Thymus (tissue), 11 donors: ENCODE measurements at regions not wholly inside any gene's neighbourhood (a gene's known extent, or its start where the extent isn't known, plus 50 kb on each side); places are given as distances from the start of the nearest gene placed in this dataset.
"Not testable (repeated sequence)": the region's sequence is repeated elsewhere in the genome, so short reads cannot be mapped to it uniquely, and the experiment has no call there.

Experiments
- DNase-seq, 9 donors: peaks; one replicate each; pipeline ENCODE4 v3.0.0-alpha.2; 2013; ENCODE audit warnings: low spot score in 9 of 9, low read depth in 6 of 9, missing footprints in 1 of 9
- H3K27ac ChIP-seq, 2 donors: one replicate each; pipeline ENCODE4 v1.5.1; 2013; ENCODE audit warnings: control low read depth in 1 of 2, low read depth in 1 of 2, low read length in 1 of 2, mild to moderate bottlenecking in 1 of 2, moderate library complexity in 1 of 2
- H3K27me3 ChIP-seq, 2 donors: one replicate each; pipeline ENCODE4 v1.5.1; 2013; ENCODE audit warnings: low read length in 1 of 2; ENCODE audit not compliant: control insufficient read depth in 2 of 2, insufficient read depth in 1 of 2
- H3K36me3 ChIP-seq, 2 donors: one replicate each; pipeline ENCODE4 v1.5.1; 2013; ENCODE audit warnings: low read length in 1 of 2, mild to moderate bottlenecking in 1 of 2, moderate library complexity in 1 of 2; ENCODE audit not compliant: control insufficient read depth in 2 of 2, insufficient read depth in 2 of 2
- H3K4me1 ChIP-seq, 2 donors: one replicate each; pipeline ENCODE4 v1.5.1; 2013; ENCODE audit warnings: low read length in 2 of 2; ENCODE audit not compliant: control insufficient read depth in 2 of 2, insufficient read depth in 2 of 2
- H3K4me3 ChIP-seq, 2 donors: one replicate each; pipeline ENCODE4 v1.5.1; 2013; ENCODE audit warnings: low read length in 2 of 2, control low read depth in 1 of 2, mild to moderate bottlenecking in 1 of 2
- H3K9me3 ChIP-seq, 2 donors: one replicate each; pipeline ENCODE4 v1.5.1; 2013; ENCODE audit warnings: low read length in 1 of 2, mild to moderate bottlenecking in 1 of 2; ENCODE audit not compliant: control insufficient read depth in 2 of 2, insufficient read depth in 1 of 2
- WGBS: extraction: QIAGEN DNeasy Blood & Tissue Kit; methylation state at CpG from one replicate; pipeline ENCODE4 v1.1.7; 2013; 5-methylcytosine and 5-hydroxymethylcytosine counted together
- donor health status: healthy.

DNA sequence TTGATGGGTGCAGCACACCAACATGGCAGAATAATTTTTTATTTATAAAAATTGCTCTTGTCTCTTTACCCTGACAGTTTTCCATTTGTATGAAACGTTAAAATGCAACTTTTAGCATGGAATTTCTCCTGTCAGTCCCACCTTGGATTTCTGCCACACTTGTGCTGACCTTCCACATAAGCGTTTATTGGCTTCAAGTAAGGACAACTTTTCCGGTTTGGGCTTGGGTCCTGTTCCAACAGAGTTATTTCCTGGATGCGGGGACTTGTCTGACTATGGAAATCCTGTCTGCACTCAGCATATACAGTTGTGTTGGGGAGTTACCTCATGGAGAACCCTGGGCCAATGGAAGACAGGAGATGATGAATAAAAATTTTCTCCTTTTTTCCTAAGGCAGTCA lies 294.7 kb downstream of the NAF1 start:
- Histone ChIP-seq H3K27ac (no peak overlapping the region), H3K4me1 (no peaks in the 10 kb centered on the region), H3K4me3 (no peak overlapping the region), H3K27me3 (no peaks in the 10 kb centered on the region), H3K36me3 (no peaks in the 10 kb centered on the region), H3K9me3 (no peaks in the 10 kb centered on the region)
- DNase-seq: no peak
- 86% methylated on average over 4 of the region's 4 CpGs for WGBS

GRCh38 chr4:162869157-162869556 lies 297.5 kb downstream of the NAF1 start:
- Histone ChIP-seq H3K27me3 (no peaks in the 10 kb centered on the region), H3K36me3 (no peaks in the 10 kb centered on the region), H3K4me1 (no peaks in the 10 kb centered on the region), H3K4me3 (no peak overlapping the region), H3K27ac (no peak overlapping the region), H3K9me3 (no peaks in the 10 kb centered on the region)
- no peak for DNase-seq

- WGBS: 90% methylated on average over 2 of the region's 2 CpGs
- no peaks in the 10 kb centered on the region for H3K36me3 ChIP-seq
- no peaks in the 10 kb centered on the region for H3K27me3 ChIP-seq
- no peaks in the 10 kb centered on the region for H3K9me3 ChIP-seq
- H3K27ac ChIP-seq: no peak overlapping the region
- H3K4me1 ChIP-seq: no peaks in the 10 kb centered on the region
- no peak overlapping the region for H3K4me3 ChIP-seq
- no peak for DNase-seq
These were observed 300.1 kb downstream of the NAF1 start for GRCh38 chr4:162866565-162866964.

- Histone ChIP-seq H3K9me3 (no peaks in the 10 kb centered on the region), H3K4me3 (no peak overlapping the region), H3K27ac (no peak overlapping the region), H3K27me3 (no peaks in the 10 kb centered on the region), H3K4me1 (no peaks in the 10 kb centered on the region), H3K36me3 (no peaks in the 10 kb centered on the region)
- 95% methylated on average over 2 of the region's 2 CpGs for WGBS
- no peak for DNase-seq
These were observed 301.6 kb downstream of the NAF1 start for GRCh38 chr4:162865102-162865501.

- H3K9me3 ChIP-seq: no peaks in the 10 kb centered on the region
- WGBS: 96% methylated on average over 3 of the region's 3 CpGs
- no peaks in the 10 kb centered on the region for H3K36me3 ChIP-seq
- no peaks in the 10 kb centered on the region for H3K27me3 ChIP-seq
- H3K27ac ChIP-seq: no peak overlapping the region
- H3K4me3 ChIP-seq: no peak overlapping the region
- no peak for DNase-seq
- no peaks in the 10 kb centered on the region for H3K4me1 ChIP-seq
These were observed 312.9 kb downstream of the NAF1 start for GRCh38 chr4:162853788-162854187.

GRCh38 chr4:162852642-162853041 lies 314.0 kb downstream of the NAF1 start:
- Histone ChIP-seq H3K4me3 (no peak overlapping the region), H3K36me3 (no peaks in the 10 kb centered on the region), H3K9me3 (no peaks in the 10 kb centered on the region), H3K27me3 (no peaks in the 10 kb centered on the region), H3K4me1 (no peaks in the 10 kb centered on the region), H3K27ac (no peak overlapping the region)
- WGBS: 90% methylated on average over 4 of the region's 4 CpGs
- DNase-seq: no peak

DNA sequence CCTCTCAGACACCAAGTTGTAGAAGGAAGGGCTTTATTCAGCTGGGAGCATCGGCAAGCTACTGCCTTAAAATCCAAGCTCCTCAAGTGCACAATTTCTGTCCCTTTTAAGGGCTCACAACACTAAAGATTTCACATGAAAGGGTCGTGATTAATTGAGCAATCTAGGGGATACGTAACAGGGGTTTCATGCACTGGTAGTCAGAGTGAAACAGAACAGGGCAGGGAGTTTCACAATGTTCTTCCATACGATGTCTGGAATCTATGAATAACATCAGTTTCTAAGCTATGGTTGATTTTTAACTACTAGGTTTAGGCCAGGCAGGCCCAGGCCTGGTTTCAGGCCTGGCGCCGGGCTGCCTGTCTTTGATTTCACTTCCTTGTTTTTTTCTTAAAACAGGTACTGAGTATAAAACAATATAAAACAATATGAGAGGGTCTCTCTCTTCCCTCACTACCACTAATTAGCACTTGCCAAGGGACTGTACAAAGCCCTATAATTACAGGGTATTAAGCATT lies 315.4 kb downstream of the NAF1 start:
- WGBS: 88% methylated on average over 6 of the region's 6 CpGs

DNA sequence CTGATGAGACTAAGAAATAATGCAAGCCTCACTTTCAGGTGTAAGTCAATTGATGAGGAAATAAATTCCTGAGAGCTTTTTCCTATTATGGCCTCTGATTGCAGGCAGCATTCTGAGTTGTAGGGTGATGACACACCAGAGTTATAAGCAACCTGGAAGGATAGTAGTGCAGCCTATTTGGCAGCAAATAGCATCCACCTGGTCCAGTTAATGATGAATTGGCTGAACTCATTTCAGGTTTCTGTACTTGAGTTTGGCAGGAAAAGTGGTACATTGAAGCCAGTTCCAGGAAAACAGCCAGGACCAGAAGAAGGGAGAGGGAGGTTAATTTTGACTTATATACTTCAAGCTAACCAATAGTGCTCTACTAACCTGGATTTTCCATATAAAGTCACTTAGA lies 316.8 kb downstream of the NAF1 start:
- Histone ChIP-seq H3K4me1 (no peaks in the 10 kb centered on the region), H3K4me3 (no peak overlapping the region), H3K27ac (no peak overlapping the region), H3K27me3 (no peaks in the 10 kb centered on the region), H3K36me3 (no peaks in the 10 kb centered on the region), H3K9me3 (no peaks in the 10 kb centered on the region)
- no peak for DNase-seq

More for the DNA sequence above, 315.4 kb downstream of the NAF1 start:
- H3K4me3 ChIP-seq, H3K27ac ChIP-seq, DNase-seq, H3K4me1 ChIP-seq, H3K36me3 ChIP-seq, H3K9me3 ChIP-seq, H3K27me3 ChIP-seq: not testable (repeated sequence)

- no peak overlapping the region for H3K4me3 ChIP-seq
- H3K36me3 ChIP-seq: no peaks in the 10 kb centered on the region
- H3K27me3 ChIP-seq: no peaks in the 10 kb centered on the region
These were observed 318.6 kb downstream of the NAF1 start for GRCh38 chr4:162847945-162848549.

DNA sequence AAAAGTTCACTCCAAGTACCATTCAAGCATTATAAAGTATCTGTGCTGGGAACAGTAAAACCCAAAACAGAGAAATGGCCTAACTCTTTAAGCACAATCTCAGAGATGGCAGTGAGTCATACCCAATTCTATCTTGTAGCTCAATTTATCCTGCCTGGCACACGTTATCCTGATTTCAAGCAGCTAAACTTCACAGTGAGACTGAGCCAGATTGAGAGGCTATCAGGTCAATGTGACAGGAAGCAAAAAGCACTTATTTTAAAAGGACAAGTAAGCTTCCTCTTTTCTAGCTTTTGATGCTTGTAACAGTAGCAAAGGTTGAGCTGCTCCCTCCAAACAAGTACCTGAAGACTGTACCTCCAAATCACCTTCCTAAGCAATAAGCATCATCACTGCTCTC lies 324.9 kb downstream of the NAF1 start:
- H3K9me3 ChIP-seq: no peaks in the 10 kb centered on the region
- H3K27me3 ChIP-seq: no peaks in the 10 kb centered on the region
- H3K4me1 ChIP-seq: no peaks in the 10 kb centered on the region
- H3K4me3 ChIP-seq: no peak overlapping the region
- WGBS: 2% methylated on average over 1 of the region's 1 CpG
- no peaks in the 10 kb centered on the region for H3K36me3 ChIP-seq
- H3K27ac ChIP-seq: no peak overlapping the region
- no peak for DNase-seq

More at GRCh38 chr4:162847945-162848549, 318.6 kb downstream of the NAF1 start:
- H3K9me3 ChIP-seq: no peaks in the 10 kb centered on the region
- no peak for DNase-seq
- H3K4me1 ChIP-seq: no peaks in the 10 kb centered on the region
- 85% methylated on average over 1 of the region's 1 CpG for WGBS
- no peak overlapping the region for H3K27ac ChIP-seq
